SK-N-SH (cell line): ENCODE measurements at regions not wholly inside any gene's neighbourhood (a gene's known extent, or its start where the extent isn't known, plus 50 kb on each side); places are given as distances from the start of the nearest gene placed in this dataset.

ENCODE experiments used
- CTCF ChIA-PET: fragments of 300-600, 350-600 bp; formaldehyde crosslinking; extraction: SDS; loops from one replicate; lab custom pipeline; 2021; lab: Yijun Ruan, JAX
- POLR2A ChIA-PET: fragments of 350-600 bp; sonication (Branson Sonifier 250); formaldehyde crosslinking; extraction: SDS; loops from one replicate; lab custom pipeline; 2020; ENCODE audit warnings: antibody characterized with exemption, inconsistent platforms; lab: Yijun Ruan, JAX
- DNase-seq: peaks from one replicate; pipeline ENCODE4 v3.0.0; 2012
- H2AFZ ChIP-seq: fragments of 200-600 bp; sonication (generic); 2 replicates; pipeline ENCODE4 v1.8.1; 2016; ENCODE audit warnings: antibody characterized with exemption, mild to moderate bottlenecking, low read depth
- H3F3A ChIP-seq: fragments of 200-600 bp; sonication (generic); replicated peaks from 2 replicates; pipeline ENCODE3; 2016; ENCODE audit warnings: antibody characterized with exemption, mild to moderate bottlenecking; ENCODE audit not compliant: insufficient read depth
- H3K27ac ChIP-seq, 2 experiments: fragments of 200-500 bp in 1 of 2; fragments of 200-600 bp in 1 of 2; sonication (Bioruptor generic) in 1 of 2; sonication (generic), shearing (Covaris generic) in 1 of 2; 2 replicates each; pipeline versions ENCODE4 v1.5.1 to v1.6.1; 2014 to 2016; ENCODE audit warnings: low read depth in 2 of 2, inconsistent platforms in 1 of 2, low read length in 1 of 2, mild to moderate bottlenecking in 1 of 2, mixed read lengths in 1 of 2
- H3K27me3 ChIP-seq: fragments of 200-600 bp; sonication (generic), shearing (Covaris generic); 2 replicates; pipeline ENCODE4 v1.6.1; 2016; ENCODE audit warnings: mixed run types; ENCODE audit not compliant: insufficient read depth
- H3K36me3 ChIP-seq, 2 experiments: fragments of 200-500 bp in 1 of 2; fragments of 200-600 bp in 1 of 2; sonication (Bioruptor generic) in 1 of 2; sonication (generic) in 1 of 2; replicated peaks in 1 of 2; 2 replicates each; pipeline versions ENCODE3 to v1.5.1; 2014 to 2016; ENCODE audit warnings: low read length in 1 of 2, mild to moderate bottlenecking in 1 of 2; ENCODE audit not compliant: insufficient read depth in 2 of 2, control insufficient read depth in 1 of 2
- H3K4me1 ChIP-seq, 2 experiments: fragments of 200-500 bp in 1 of 2; fragments of 200-600 bp in 1 of 2; sonication (Bioruptor generic) in 1 of 2; sonication (generic), shearing (Covaris generic) in 1 of 2; 2 replicates each; pipeline versions ENCODE4 v1.5.1 to v1.6.1; 2014 to 2016; ENCODE audit warnings: low read depth in 1 of 2, low read length in 1 of 2, mixed run types in 1 of 2; ENCODE audit not compliant: insufficient read depth in 2 of 2, control insufficient read depth in 1 of 2
- H3K4me2 ChIP-seq: fragments of 200-600 bp; sonication (generic), shearing (Covaris generic); 2 replicates; pipeline ENCODE4 v1.6.1; 2017; ENCODE audit warnings: mixed run types
- H3K4me3 ChIP-seq, 2 experiments: fragments of 200-500 bp in 1 of 2; fragments of 200-600 bp in 1 of 2; sonication (Bioruptor generic) in 1 of 2; sonication (generic), shearing (Covaris generic) in 1 of 2; 2 replicates each; pipeline versions ENCODE4 v1.5.1 to v1.8.1; 2014 to 2016; ENCODE audit warnings: low read depth in 2 of 2, inconsistent platforms in 1 of 2, low read length in 1 of 2, mild to moderate bottlenecking in 1 of 2, mixed read lengths in 1 of 2, moderate library complexity in 1 of 2
- H3K79me2 ChIP-seq: fragments of 200-600 bp; sonication (generic); 2 replicates; pipeline ENCODE4 v1.8.1; 2017; ENCODE audit warnings: mild to moderate bottlenecking; ENCODE audit not compliant: insufficient read depth
- H3K9ac ChIP-seq: fragments of 200-600 bp; sonication (generic); 2 replicates; pipeline ENCODE4 v1.6.1; 2017; ENCODE audit warnings: mixed run types
- H3K9me2 ChIP-seq: fragments of 200-600 bp; sonication (generic); 2 replicates; pipeline ENCODE4 v1.6.1; 2017; ENCODE audit warnings: mixed run types
- H3K9me3 ChIP-seq: fragments of 200-600 bp; sonication (generic); 2 replicates; pipeline ENCODE4 v1.6.1; 2017; ENCODE audit warnings: mixed run types, mild to moderate bottlenecking, moderate library complexity
- H4K20me1 ChIP-seq: fragments of 200-600 bp; sonication (generic); 2 replicates; pipeline ENCODE4 v1.6.1; 2017; ENCODE audit warnings: mild to moderate bottlenecking, mixed run types; ENCODE audit not compliant: insufficient read depth
- CHD2 ChIP-seq: fragments of 150-350 bp; IDR thresholded peaks from 2 replicates; pipeline ENCODE4 v1.6.1; 2018; ENCODE audit warnings: low read length; ENCODE audit not compliant: partially characterized antibody
- ELF1 ChIP-seq: IDR thresholded peaks from 2 replicates; pipeline ENCODE4 v1.4.0; 2012
- EP300 ChIP-seq, 2 experiments: IDR thresholded peaks; 2 replicates each; pipeline versions ENCODE4 v1.4.0 to v1.6.1; 2012; ENCODE audit warnings: borderline replicate concordance in 1 of 2, low read depth in 1 of 2, low read length in 1 of 2
- EZH2phosphoT487 ChIP-seq: fragments of 200-600 bp; sonication (generic); IDR thresholded peaks from 2 replicates; pipeline ENCODE4 v1.6.1; 2017; ENCODE audit warnings: low read depth, mixed run types, mild to moderate bottlenecking, antibody characterized with exemption, moderate library complexity, borderline replicate concordance
- SMC3 ChIP-seq: IDR thresholded peaks from 2 replicates; pipeline ENCODE4 v1.6.1; 2012; ENCODE audit warnings: low read depth, low read length, improper control_type of control experiment
- TAF1 ChIP-seq: IDR thresholded peaks from 2 replicates; pipeline ENCODE4 v1.6.1; 2012; ENCODE audit warnings: low read depth, mild to moderate bottlenecking, low read length, moderate library complexity, borderline replicate concordance
- WGBS: methylation state at CpG from one replicate; pipeline ENCODE4 v1.1.6; 2017; ENCODE audit warnings: low lambda C conversion rate; 5-methylcytosine and 5-hydroxymethylcytosine counted together
- TF ChIP-seq, protein P1 (sequence below): IDR thresholded peaks from 2 replicates; pipeline ENCODE4 v1.4.0; 2012; ENCODE audit warnings: low read depth, borderline replicate concordance
- TF ChIP-seq, protein P2 (sequence below): IDR thresholded peaks from 2 replicates; pipeline ENCODE4 v1.4.0; 2012; ENCODE audit warnings: low read depth
- TF ChIP-seq, protein P3 (sequence below): fragments of 150-350 bp; IDR thresholded peaks from 2 replicates; pipeline ENCODE4 v1.6.1; 2017; ENCODE audit warnings: antibody characterized with exemption, low read length, low read depth, borderline replicate concordance

DNA sequence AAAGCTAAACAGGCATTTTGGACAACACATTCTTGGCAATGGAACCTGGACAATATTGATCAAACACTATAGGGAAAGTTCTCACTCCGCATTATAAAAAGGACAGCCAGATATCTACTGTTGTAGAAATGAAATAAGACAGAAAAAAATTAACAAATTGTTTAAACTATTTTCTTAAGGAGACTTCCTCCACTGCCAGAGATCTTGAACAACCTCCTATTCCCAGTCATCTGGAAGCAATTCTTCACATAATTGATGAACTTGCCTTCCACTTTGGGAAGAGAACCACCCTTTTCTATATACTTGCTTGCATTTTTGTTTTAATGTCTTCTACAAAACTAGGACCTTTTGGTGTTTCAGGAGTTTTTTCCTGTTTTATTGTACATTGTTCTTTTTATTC lies 216.1 kb downstream of the CASP12 start:
- no peaks in the 10 kb centered on the region for H3K36me3 ChIP-seq
- no peak overlapping the region for H3K4me2 ChIP-seq
- no peak overlapping the region for H3K27ac ChIP-seq
- no peak overlapping the region; the same call in 1 of the 2 replicates for H2AFZ ChIP-seq
- H3K27me3 ChIP-seq: no peaks in the 10 kb centered on the region
- DNase-seq: no peak
- H3K9me2 ChIP-seq: no peaks in the 10 kb centered on the region; the same call in 1 of the 2 replicates
- H4K20me1 ChIP-seq: no peaks in the 10 kb centered on the region
- ChIA-PET POLR2A (no interaction called here), CTCF (no interaction called here)
- H3K4me3 ChIP-seq: no peak overlapping the region
- 81% methylated on average over 1 of the region's 1 CpG for WGBS
- TF ChIP-seq SMC3: no peak
- TF ChIP-seq, protein P1, sequence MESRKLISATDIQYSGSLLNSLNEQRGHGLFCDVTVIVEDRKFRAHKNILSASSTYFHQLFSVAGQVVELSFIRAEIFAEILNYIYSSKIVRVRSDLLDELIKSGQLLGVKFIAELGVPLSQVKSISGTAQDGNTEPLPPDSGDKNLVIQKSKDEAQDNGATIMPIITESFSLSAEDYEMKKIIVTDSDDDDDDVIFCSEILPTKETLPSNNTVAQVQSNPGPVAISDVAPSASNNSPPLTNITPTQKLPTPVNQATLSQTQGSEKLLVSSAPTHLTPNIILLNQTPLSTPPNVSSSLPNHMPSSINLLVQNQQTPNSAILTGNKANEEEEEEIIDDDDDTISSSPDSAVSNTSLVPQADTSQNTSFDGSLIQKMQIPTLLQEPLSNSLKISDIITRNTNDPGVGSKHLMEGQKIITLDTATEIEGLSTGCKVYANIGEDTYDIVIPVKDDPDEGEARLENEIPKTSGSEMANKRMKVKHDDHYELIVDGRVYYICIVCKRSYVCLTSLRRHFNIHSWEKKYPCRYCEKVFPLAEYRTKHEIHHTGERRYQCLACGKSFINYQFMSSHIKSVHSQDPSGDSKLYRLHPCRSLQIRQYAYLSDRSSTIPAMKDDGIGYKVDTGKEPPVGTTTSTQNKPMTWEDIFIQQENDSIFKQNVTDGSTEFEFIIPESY: no peak
- TF ChIP-seq EP300 (IDR thresholded peaks at IDR 0.05; ENCODE audit: borderline replicate concordance in 1 of 2, low read depth in 1 of 2, low read length in 1 of 2): no peak
- no peak for TF ChIP-seq TAF1
- TF ChIP-seq, protein P2, sequence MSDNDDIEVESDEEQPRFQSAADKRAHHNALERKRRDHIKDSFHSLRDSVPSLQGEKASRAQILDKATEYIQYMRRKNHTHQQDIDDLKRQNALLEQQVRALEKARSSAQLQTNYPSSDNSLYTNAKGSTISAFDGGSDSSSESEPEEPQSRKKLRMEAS: no peak
- TF ChIP-seq, all 33 proteins: peak for 0
- H3K9me3 ChIP-seq: no peaks in the 10 kb centered on the region
- no peaks in the 10 kb centered on the region; a peak in 1 of 4 replicates for H3K4me1 ChIP-seq
- H3K79me2 ChIP-seq: no peaks in the 10 kb centered on the region
- no peak overlapping the region for H3K9ac ChIP-seq
- H3F3A ChIP-seq: peaks cover 2% of the 10 kb centered on the region

DNA sequence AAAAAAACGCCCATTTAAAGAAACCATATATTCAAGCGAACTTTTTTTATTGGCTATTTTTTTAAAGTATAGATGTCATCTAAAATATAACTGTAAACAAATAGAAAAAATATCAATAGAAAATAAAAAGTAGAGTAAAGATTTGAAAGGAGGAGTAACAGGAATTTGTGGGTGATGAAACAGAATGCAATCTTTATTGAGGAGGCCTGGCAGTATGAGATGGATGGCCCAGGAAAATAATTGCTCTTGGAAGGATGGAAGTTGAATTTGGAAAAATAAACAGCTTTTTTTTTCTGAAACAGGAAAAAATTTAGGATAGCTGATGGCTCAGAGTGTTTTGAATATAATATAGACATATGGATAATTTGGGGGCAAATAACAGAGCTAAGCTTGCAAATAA lies 219.0 kb downstream of the CASP12 start:
- H3K9me2 ChIP-seq: no peaks in the 10 kb centered on the region; the same call in 1 of the 2 replicates
- H3F3A ChIP-seq: peaks cover 2% of the 10 kb centered on the region
- H3K4me1 ChIP-seq: no peaks in the 10 kb centered on the region; a peak in 1 of 4 replicates
- no peak overlapping the region for H3K27ac ChIP-seq
- H3K9me3 ChIP-seq: no peaks in the 10 kb centered on the region
- TF ChIP-seq EZH2phosphoT487: no peak
- TF ChIP-seq CHD2: no peak
- no peak for TF ChIP-seq TAF1
- TF ChIP-seq ELF1: no peak
- TF ChIP-seq, protein P3, sequence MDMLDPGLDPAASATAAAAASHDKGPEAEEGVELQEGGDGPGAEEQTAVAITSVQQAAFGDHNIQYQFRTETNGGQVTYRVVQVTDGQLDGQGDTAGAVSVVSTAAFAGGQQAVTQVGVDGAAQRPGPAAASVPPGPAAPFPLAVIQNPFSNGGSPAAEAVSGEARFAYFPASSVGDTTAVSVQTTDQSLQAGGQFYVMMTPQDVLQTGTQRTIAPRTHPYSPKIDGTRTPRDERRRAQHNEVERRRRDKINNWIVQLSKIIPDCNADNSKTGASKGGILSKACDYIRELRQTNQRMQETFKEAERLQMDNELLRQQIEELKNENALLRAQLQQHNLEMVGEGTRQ: no peak
- TF ChIP-seq, all 33 proteins: peak for 0
- no peak for DNase-seq
- Histone ChIP-seq H3K4me3 (no peak overlapping the region), H3K27me3 (no peaks in the 10 kb centered on the region), H2AFZ (no peak overlapping the region), H3K4me2 (no peak overlapping the region), H3K36me3 (no peaks in the 10 kb centered on the region), H3K79me2 (no peaks in the 10 kb centered on the region), H3K9ac (no peak overlapping the region), H4K20me1 (no peaks in the 10 kb centered on the region)
- WGBS: 86% methylated on average over 2 of the region's 2 CpGs
- CTCF ChIA-PET: interaction anchor here (0.9 kb wide), 1 partner anchor 24 kb away, joined by 3 read pairs; no protein-coding TSS in a partner anchor
- POLR2A ChIA-PET: no interaction called here
